Endothelial cell of umbilical vein (primary cell): ENCODE measurements at regions not wholly inside any gene's neighbourhood (a gene's known extent, or its start where the extent isn't known, plus 50 kb on each side); places are given as distances from the start of the nearest gene placed in this dataset.
"Not testable (repeated sequence)": the region's sequence is repeated elsewhere in the genome, so short reads cannot be mapped to it uniquely, and the experiment has no call there.

ENCODE experiments used
- EZH2 ChIP-seq: IDR thresholded peaks from 2 replicates; pipeline ENCODE4 v1.6.1; 2012; ENCODE audit warnings: borderline replicate concordance, low read depth, mild to moderate bottlenecking, moderate library complexity, low read length, inconsistent platforms; ENCODE audit not compliant: severe bottlenecking
- FOS ChIP-seq: IDR thresholded peaks from 2 replicates; pipeline ENCODE4 v1.6.1; 2011; ENCODE audit warnings: mild to moderate bottlenecking, low read length, moderate library complexity, borderline replicate concordance; ENCODE audit not compliant: insufficient read depth
- GATA2 ChIP-seq: IDR thresholded peaks from 2 replicates; pipeline ENCODE4 v1.7.0; 2011; ENCODE audit warnings: low read depth, mild to moderate bottlenecking, moderate library complexity, mixed read lengths, low read length; ENCODE audit not compliant: insufficient read length, insufficient read depth
- JUN ChIP-seq: IDR thresholded peaks from 2 replicates; pipeline ENCODE4 v1.6.1; 2011; ENCODE audit warnings: borderline replicate concordance, low read depth; ENCODE audit not compliant: insufficient read length, insufficient read depth
- MYC ChIP-seq: IDR thresholded peaks from one replicate; pipeline ENCODE4 v1.6.1; 2011; ENCODE audit warnings: mild to moderate bottlenecking, low read depth, low read length
- POLR2A ChIP-seq: IDR thresholded peaks from 2 replicates; pipeline ENCODE4 v1.6.1; 2012; ENCODE audit warnings: low read depth, mild to moderate bottlenecking, control low read depth, low read length
- POLR2AphosphoS5 ChIP-seq: IDR thresholded peaks from 2 replicates; pipeline ENCODE4 v1.6.1; 2012; ENCODE audit warnings: low read depth, mild to moderate bottlenecking, control low read depth, low read length, moderate library complexity; ENCODE audit not compliant: insufficient read depth
- TF ChIP-seq, protein P1 (sequence below), 2 donors: IDR thresholded peaks; 1 replicate in 1 of 2; 2 replicates in 1 of 2; pipeline ENCODE4 v1.5.1; 2011; ENCODE audit warnings: low read length in 2 of 2, mild to moderate bottlenecking in 2 of 2, moderate library complexity in 2 of 2, control low read depth in 1 of 2, inconsistent platforms in 1 of 2, low read depth in 1 of 2; ENCODE audit not compliant: insufficient read depth in 1 of 2; ENCODE audit errors: extremely low read depth in 1 of 2
- TF ChIP-seq, protein P2 (sequence below): IDR thresholded peaks from 2 replicates; pipeline ENCODE4 v1.6.1; 2011; ENCODE audit not compliant: insufficient read depth, insufficient read length

DNA sequence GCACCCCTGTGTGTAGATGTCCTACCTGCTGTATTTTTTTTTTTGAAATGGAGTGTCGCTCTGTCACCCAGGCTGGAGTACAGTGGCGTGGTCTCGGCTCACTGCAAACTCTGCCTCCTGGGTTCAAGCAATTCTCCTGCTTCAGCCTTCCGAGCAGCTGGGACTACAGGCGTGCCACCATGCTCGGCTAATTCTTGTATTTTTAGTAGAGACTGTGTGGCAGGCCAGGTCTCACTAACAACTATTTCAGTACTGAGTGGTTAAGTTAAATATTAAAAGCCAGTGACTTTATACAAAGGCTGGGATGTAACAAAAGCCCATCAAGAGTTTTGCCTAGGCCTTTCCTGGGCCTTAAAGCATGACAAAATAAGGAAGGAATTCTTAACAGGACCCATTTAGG, 255.3 kb upstream of the C2CD4B start:
- TF ChIP-seq, protein P1, sequence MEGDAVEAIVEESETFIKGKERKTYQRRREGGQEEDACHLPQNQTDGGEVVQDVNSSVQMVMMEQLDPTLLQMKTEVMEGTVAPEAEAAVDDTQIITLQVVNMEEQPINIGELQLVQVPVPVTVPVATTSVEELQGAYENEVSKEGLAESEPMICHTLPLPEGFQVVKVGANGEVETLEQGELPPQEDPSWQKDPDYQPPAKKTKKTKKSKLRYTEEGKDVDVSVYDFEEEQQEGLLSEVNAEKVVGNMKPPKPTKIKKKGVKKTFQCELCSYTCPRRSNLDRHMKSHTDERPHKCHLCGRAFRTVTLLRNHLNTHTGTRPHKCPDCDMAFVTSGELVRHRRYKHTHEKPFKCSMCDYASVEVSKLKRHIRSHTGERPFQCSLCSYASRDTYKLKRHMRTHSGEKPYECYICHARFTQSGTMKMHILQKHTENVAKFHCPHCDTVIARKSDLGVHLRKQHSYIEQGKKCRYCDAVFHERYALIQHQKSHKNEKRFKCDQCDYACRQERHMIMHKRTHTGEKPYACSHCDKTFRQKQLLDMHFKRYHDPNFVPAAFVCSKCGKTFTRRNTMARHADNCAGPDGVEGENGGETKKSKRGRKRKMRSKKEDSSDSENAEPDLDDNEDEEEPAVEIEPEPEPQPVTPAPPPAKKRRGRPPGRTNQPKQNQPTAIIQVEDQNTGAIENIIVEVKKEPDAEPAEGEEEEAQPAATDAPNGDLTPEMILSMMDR (IDR thresholded peaks at IDR 0.05; ENCODE audit: extremely low read depth in 1 of 2, insufficient read depth in 1 of 2, low read depth in 1 of 2, low read length in 2 of 2), result not testable (repeated sequence)
- TF ChIP-seq POLR2A, MYC, POLR2AphosphoS5, EZH2, JUN, GATA2, FOS: not testable (repeated sequence)
- TF ChIP-seq, protein P2, sequence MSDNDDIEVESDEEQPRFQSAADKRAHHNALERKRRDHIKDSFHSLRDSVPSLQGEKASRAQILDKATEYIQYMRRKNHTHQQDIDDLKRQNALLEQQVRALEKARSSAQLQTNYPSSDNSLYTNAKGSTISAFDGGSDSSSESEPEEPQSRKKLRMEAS, result not testable (repeated sequence)
